Uterus (tissue), 3 donors: ENCODE measurements at regions not wholly inside any gene's neighbourhood (a gene's known extent, or its start where the extent isn't known, plus 50 kb on each side); places are given as distances from the start of the nearest gene placed in this dataset.

Source experiments
- DNase-seq, 2 donors: peaks; one replicate each; pipeline ENCODE4 v3.0.0-alpha.2; 2019 to 2020
- H3K27ac ChIP-seq, 2 donors: fragments of 200-600 bp; sonication (generic); 1 replicate in 1 of 2; 2 replicates in 1 of 2; pipeline ENCODE4 v1.5.1; 2016 to 2018
- H3K27me3 ChIP-seq, 2 donors: fragments of 200-600 bp; sonication (generic); one replicate each; pipeline ENCODE4 v1.5.1; 2018 to 2019; ENCODE audit warnings: control low read depth in 1 of 2
- H3K36me3 ChIP-seq, 2 donors: fragments of 200-600 bp; sonication (generic); one replicate each; pipeline ENCODE4 v1.5.1; 2019; ENCODE audit warnings: control low read depth in 1 of 2
- H3K4me1 ChIP-seq, 2 donors: fragments of 200-600 bp; sonication (generic); one replicate each; pipeline ENCODE4 v1.5.1; 2018 to 2019; ENCODE audit warnings: control low read depth in 1 of 2
- H3K4me3 ChIP-seq, 2 donors: fragments of 200-600 bp; sonication (generic); 1 replicate in 1 of 2; 2 replicates in 1 of 2; pipeline ENCODE4 v1.5.1; 2018 to 2019; ENCODE audit warnings: mild to moderate bottlenecking in 1 of 2
- H3K9me3 ChIP-seq, 2 donors: fragments of 200-600 bp; sonication (generic); one replicate each; pipeline ENCODE4 v1.5.1; 2019; ENCODE audit warnings: control low read depth in 1 of 2
- POLR2A ChIP-seq, 2 donors: fragments of 450-650 bp; IDR thresholded peaks; one replicate each; pipeline ENCODE4 v1.6.1; 2016; ENCODE audit warnings: antibody characterized with exemption in 2 of 2, mild to moderate bottlenecking in 1 of 2, moderate library complexity in 1 of 2
- intact Hi-C: fragments of 100-400 bp; cut with DNase I; formaldehyde crosslinking; loops from one replicate; pipeline ENCODE4 v1.15.1; 2023; ENCODE audit warnings: low total_unique reads
- TF ChIP-seq, protein P1 (sequence below), 4 experiments: fragments of 200-600 bp in 2 of 4; fragments of 450-650 bp in 2 of 4; sonication (generic) in 2 of 4; IDR thresholded peaks; one replicate each; pipeline ENCODE4 v1.5.1; 2016 to 2019; ENCODE audit warnings: antibody characterized with exemption in 4 of 4, mild to moderate bottlenecking in 2 of 4, moderate library complexity in 1 of 4
- donor health status: DM: yes; HTN: yes; CAD: no.

- no peak overlapping the region for H3K4me3 ChIP-seq
- no peak for DNase-seq
- no peaks in the 10 kb centered on the region for H3K27me3 ChIP-seq
- H3K27ac ChIP-seq, result no peak overlapping the region
- H3K36me3 ChIP-seq, result no peaks in the 10 kb centered on the region
- intact Hi-C loops, result no loop called here
- H3K4me1 ChIP-seq, result no peaks in the 10 kb centered on the region
- H3K9me3 ChIP-seq, result no peaks in the 10 kb centered on the region
- TF ChIP-seq POLR2A (IDR thresholded peaks at IDR 0.05), result no peak
- TF ChIP-seq, protein P1, sequence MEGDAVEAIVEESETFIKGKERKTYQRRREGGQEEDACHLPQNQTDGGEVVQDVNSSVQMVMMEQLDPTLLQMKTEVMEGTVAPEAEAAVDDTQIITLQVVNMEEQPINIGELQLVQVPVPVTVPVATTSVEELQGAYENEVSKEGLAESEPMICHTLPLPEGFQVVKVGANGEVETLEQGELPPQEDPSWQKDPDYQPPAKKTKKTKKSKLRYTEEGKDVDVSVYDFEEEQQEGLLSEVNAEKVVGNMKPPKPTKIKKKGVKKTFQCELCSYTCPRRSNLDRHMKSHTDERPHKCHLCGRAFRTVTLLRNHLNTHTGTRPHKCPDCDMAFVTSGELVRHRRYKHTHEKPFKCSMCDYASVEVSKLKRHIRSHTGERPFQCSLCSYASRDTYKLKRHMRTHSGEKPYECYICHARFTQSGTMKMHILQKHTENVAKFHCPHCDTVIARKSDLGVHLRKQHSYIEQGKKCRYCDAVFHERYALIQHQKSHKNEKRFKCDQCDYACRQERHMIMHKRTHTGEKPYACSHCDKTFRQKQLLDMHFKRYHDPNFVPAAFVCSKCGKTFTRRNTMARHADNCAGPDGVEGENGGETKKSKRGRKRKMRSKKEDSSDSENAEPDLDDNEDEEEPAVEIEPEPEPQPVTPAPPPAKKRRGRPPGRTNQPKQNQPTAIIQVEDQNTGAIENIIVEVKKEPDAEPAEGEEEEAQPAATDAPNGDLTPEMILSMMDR (IDR thresholded peaks at IDR 0.05), result no peak
Observed at GRCh38 chr1:80457409-80457808, 1343.3 kb upstream of the ADGRL2 start.

- no peak overlapping the region for H3K27ac ChIP-seq
- no peaks in the 10 kb centered on the region for H3K36me3 ChIP-seq
- H3K27me3 ChIP-seq, result no peaks in the 10 kb centered on the region
- intact Hi-C loops, result no loop called here
- H3K9me3 ChIP-seq, result no peaks in the 10 kb centered on the region
- no peak for DNase-seq
- no peak overlapping the region for H3K4me3 ChIP-seq
- no peaks in the 10 kb centered on the region for H3K4me1 ChIP-seq
- no peak for TF ChIP-seq POLR2A (IDR thresholded peaks at IDR 0.05)
- TF ChIP-seq, protein P1 (IDR thresholded peaks at IDR 0.05), result no peak
Observed at GRCh38 chr1:80453775-80454174, 1347.0 kb upstream of the ADGRL2 start.

GRCh38 chr1:80450711-80451110 lies 1350.0 kb upstream of the ADGRL2 start:
- no peak for DNase-seq
- no peak overlapping the region for H3K27ac ChIP-seq
- no peaks in the 10 kb centered on the region for H3K27me3 ChIP-seq
- H3K4me3 ChIP-seq, result no peak overlapping the region
- no peaks in the 10 kb centered on the region for H3K4me1 ChIP-seq
- intact Hi-C loops, result no loop called here
- H3K36me3 ChIP-seq, result no peaks in the 10 kb centered on the region
- no peak for TF ChIP-seq POLR2A (IDR thresholded peaks at IDR 0.05)
- TF ChIP-seq, protein P1 (IDR thresholded peaks at IDR 0.05), result no peak
- no peaks in the 10 kb centered on the region for H3K9me3 ChIP-seq

GRCh38 chr1:80448081-80448480 lies 1352.7 kb upstream of the ADGRL2 start:
- Histone ChIP-seq H3K4me1 (no peaks in the 10 kb centered on the region), H3K27ac (no peak overlapping the region), H3K9me3 (no peaks in the 10 kb centered on the region), H3K4me3 (no peak overlapping the region), H3K27me3 (no peaks in the 10 kb centered on the region), H3K36me3 (no peaks in the 10 kb centered on the region)
- TF ChIP-seq, protein P1 (IDR thresholded peaks at IDR 0.05), result no peak
- no peak for TF ChIP-seq POLR2A (IDR thresholded peaks at IDR 0.05)
- intact Hi-C loops, result no loop called here
- no peak for DNase-seq

DNA sequence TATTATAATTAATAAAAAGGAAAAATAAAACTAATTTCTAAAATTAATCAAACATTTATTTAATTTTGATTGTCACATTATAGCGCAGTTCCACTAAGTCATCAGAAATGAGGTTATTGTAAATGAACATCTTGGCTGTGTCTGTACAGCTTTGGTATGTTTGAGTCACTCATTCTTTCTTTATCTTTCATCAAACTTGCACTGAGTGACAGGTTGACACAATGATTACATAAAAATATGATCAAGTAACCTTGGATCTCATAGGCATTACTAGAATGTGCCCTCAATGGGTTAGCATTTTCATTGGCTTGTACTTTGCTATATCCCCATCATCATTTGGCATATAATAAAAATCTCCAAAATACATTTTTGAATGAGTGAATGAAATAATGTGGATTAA lies 1353.2 kb upstream of the ADGRL2 start:
- H3K27me3 ChIP-seq, result no peaks in the 10 kb centered on the region
- TF ChIP-seq, protein P1 (IDR thresholded peaks at IDR 0.05), result no peak
- TF ChIP-seq POLR2A (IDR thresholded peaks at IDR 0.05), result no peak
- H3K4me1 ChIP-seq, result no peaks in the 10 kb centered on the region
- intact Hi-C loops, result no loop called here
- no peaks in the 10 kb centered on the region for H3K9me3 ChIP-seq
- DNase-seq, result no peak
- H3K4me3 ChIP-seq, result no peak overlapping the region
- no peaks in the 10 kb centered on the region for H3K36me3 ChIP-seq
- no peak overlapping the region for H3K27ac ChIP-seq
